Thyroid gland (tissue), 4 donors: ENCODE measurements at regions not wholly inside any gene's neighbourhood (a gene's known extent, or its start where the extent isn't known, plus 50 kb on each side); places are given as distances from the start of the nearest gene placed in this dataset.

Source experiments
- POLR2A ChIP-seq, 2 donors: fragments of 450-650 bp; IDR thresholded peaks; one replicate each; pipeline ENCODE4 v1.6.1; 2017; ENCODE audit warnings: antibody characterized with exemption in 2 of 2, mild to moderate bottlenecking in 2 of 2, moderate library complexity in 1 of 2
- TF ChIP-seq, protein P1 (sequence below), 6 experiments: fragments of 200-600 bp in 3 of 6; fragments of 450-650 bp in 3 of 6; sonication (generic) in 3 of 6; IDR thresholded peaks; one replicate each; pipeline ENCODE4 v1.5.1; 2016 to 2019; ENCODE audit warnings: antibody characterized with exemption in 6 of 6, mild to moderate bottlenecking in 2 of 6, inconsistent platforms in 1 of 6, moderate library complexity in 1 of 6

DNA sequence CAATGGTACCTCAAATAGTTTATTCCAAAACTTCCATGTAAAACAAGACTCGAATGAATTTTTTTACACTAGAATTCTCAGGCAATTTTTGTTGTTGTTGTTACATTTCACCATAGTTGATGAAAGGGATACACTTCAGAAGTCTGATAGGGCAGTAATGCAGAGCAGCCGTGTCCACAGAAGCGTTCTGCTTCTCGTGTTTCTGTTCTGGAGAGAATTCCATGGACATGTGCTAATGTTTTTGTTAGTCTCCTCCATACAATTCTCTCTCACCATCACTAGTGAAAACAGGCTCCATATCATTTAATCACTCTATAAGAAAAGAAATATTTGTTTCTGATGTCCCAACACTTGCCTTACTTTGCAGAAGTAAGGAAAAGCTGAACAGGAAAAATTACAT, 606.1 kb downstream of the SLC16A7 start:
- no peak for TF ChIP-seq POLR2A (IDR thresholded peaks at IDR 0.05)
- TF ChIP-seq, protein P1, sequence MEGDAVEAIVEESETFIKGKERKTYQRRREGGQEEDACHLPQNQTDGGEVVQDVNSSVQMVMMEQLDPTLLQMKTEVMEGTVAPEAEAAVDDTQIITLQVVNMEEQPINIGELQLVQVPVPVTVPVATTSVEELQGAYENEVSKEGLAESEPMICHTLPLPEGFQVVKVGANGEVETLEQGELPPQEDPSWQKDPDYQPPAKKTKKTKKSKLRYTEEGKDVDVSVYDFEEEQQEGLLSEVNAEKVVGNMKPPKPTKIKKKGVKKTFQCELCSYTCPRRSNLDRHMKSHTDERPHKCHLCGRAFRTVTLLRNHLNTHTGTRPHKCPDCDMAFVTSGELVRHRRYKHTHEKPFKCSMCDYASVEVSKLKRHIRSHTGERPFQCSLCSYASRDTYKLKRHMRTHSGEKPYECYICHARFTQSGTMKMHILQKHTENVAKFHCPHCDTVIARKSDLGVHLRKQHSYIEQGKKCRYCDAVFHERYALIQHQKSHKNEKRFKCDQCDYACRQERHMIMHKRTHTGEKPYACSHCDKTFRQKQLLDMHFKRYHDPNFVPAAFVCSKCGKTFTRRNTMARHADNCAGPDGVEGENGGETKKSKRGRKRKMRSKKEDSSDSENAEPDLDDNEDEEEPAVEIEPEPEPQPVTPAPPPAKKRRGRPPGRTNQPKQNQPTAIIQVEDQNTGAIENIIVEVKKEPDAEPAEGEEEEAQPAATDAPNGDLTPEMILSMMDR (IDR thresholded peaks at IDR 0.05): no peak
